Osteoblast (primary cell): ENCODE measurements at regions not wholly inside any gene's neighbourhood (a gene's known extent, or its start where the extent isn't known, plus 50 kb on each side); places are given as distances from the start of the nearest gene placed in this dataset.
"Not testable (repeated sequence)": the region's sequence is repeated elsewhere in the genome, so short reads cannot be mapped to it uniquely, and the experiment has no call there.

Experiments used
- DNase-seq: peaks from one replicate; pipeline ENCODE4 v3.0.0; 2011; ENCODE audit warnings: low spot score, mixed read lengths; ENCODE audit not compliant: insufficient read length; ENCODE audit errors: missing footprints
- H2AFZ ChIP-seq: 2 replicates; pipeline ENCODE4 v1.6.0; 2011; ENCODE audit warnings: mild to moderate bottlenecking, low read length
- H3K27ac ChIP-seq: 2 replicates; pipeline ENCODE4 v1.5.1; 2011; ENCODE audit warnings: mild to moderate bottlenecking, low read depth, low read length, moderate library complexity
- H3K27me3 ChIP-seq: 2 replicates; pipeline ENCODE4 v1.6.0; 2012; ENCODE audit warnings: mild to moderate bottlenecking, control low read depth, inconsistent platforms, low read length, moderate library complexity; ENCODE audit not compliant: insufficient read depth
- H3K36me3 ChIP-seq: 2 replicates; pipeline ENCODE4 v1.5.1; 2011; ENCODE audit warnings: mild to moderate bottlenecking, low read length, control low read depth, moderate library complexity; ENCODE audit not compliant: insufficient read depth
- H3K4me1 ChIP-seq: 2 replicates; pipeline ENCODE4 v1.5.1; 2011; ENCODE audit warnings: mild to moderate bottlenecking, low read length, control low read depth, moderate library complexity; ENCODE audit not compliant: insufficient read depth
- H3K4me2 ChIP-seq: 2 replicates; pipeline ENCODE4 v1.6.0; 2011; ENCODE audit warnings: mild to moderate bottlenecking, low read length; ENCODE audit not compliant: insufficient read depth
- H3K4me3 ChIP-seq: fragments of 200-600 bp; sonication (generic); 3 replicates; pipeline ENCODE4 v1.5.1; 2012; ENCODE audit warnings: mild to moderate bottlenecking, low read length, inconsistent platforms; ENCODE audit not compliant: insufficient read depth
- H3K79me2 ChIP-seq: 2 replicates; pipeline ENCODE4 v1.6.0; 2012; ENCODE audit warnings: mild to moderate bottlenecking, low read length, control low read depth, inconsistent platforms; ENCODE audit not compliant: insufficient read depth
- H3K9me3 ChIP-seq: 2 replicates; pipeline ENCODE4 v1.5.1; 2011; ENCODE audit warnings: low read depth, low read length, control low read depth
- H4K20me1 ChIP-seq: 2 replicates; pipeline ENCODE4 v1.6.0; 2012; ENCODE audit warnings: mild to moderate bottlenecking, low read length, control low read depth; ENCODE audit not compliant: insufficient read depth
- CTCF ChIP-seq: IDR thresholded peaks from 2 replicates; pipeline ENCODE4 v1.5.1; 2011; ENCODE audit warnings: mild to moderate bottlenecking, low read depth, low read length, moderate library complexity; ENCODE audit errors: extremely low read depth

GRCh38 chr21:9006111-9006510 lies 1515.3 kb upstream of the TPTE start:
- DNase-seq, H3K4me2 ChIP-seq, H4K20me1 ChIP-seq, H2AFZ ChIP-seq, H3K27ac ChIP-seq, H3K79me2 ChIP-seq, H3K27me3 ChIP-seq, H3K9me3 ChIP-seq, H3K4me3 ChIP-seq, H3K4me1 ChIP-seq, H3K36me3 ChIP-seq: not testable (repeated sequence)

GRCh38 chr21:9006553-9007323 lies 1514.6 kb upstream of the TPTE start:
- H3K4me2 ChIP-seq, DNase-seq, H3K4me3 ChIP-seq, H3K27ac ChIP-seq, H3K4me1 ChIP-seq, H4K20me1 ChIP-seq, H3K27me3 ChIP-seq, H3K79me2 ChIP-seq, H3K36me3 ChIP-seq, H2AFZ ChIP-seq: not testable (repeated sequence)
- peaks cover 11% of the 10 kb centered on the region for H3K9me3 ChIP-seq

GRCh38 chr21:9008636-9009035 lies 1512.7 kb upstream of the TPTE start:
- H3K36me3 ChIP-seq = no peaks in the 10 kb centered on the region
- H3K9me3 ChIP-seq = peaks cover 11% of the 10 kb centered on the region
- no peak overlapping the region for H3K27ac ChIP-seq
- H3K79me2 ChIP-seq = no peaks in the 10 kb centered on the region
- H3K4me2 ChIP-seq = no peak overlapping the region
- H3K4me3 ChIP-seq = no peak overlapping the region
- H3K4me1 ChIP-seq = no peaks in the 10 kb centered on the region
- no peaks in the 10 kb centered on the region for H4K20me1 ChIP-seq
- DNase-seq = peak; percentile 46
- TF ChIP-seq CTCF = no peak
- no peak overlapping the region for H2AFZ ChIP-seq
- H3K27me3 ChIP-seq = no peaks in the 10 kb centered on the region

- not testable (repeated sequence) for H3K4me1 ChIP-seq, H3K27me3 ChIP-seq, DNase-seq, H3K79me2 ChIP-seq, H3K27ac ChIP-seq, H3K4me2 ChIP-seq, H4K20me1 ChIP-seq, H2AFZ ChIP-seq, H3K36me3 ChIP-seq, H3K4me3 ChIP-seq
- peaks cover 11% of the 10 kb centered on the region for H3K9me3 ChIP-seq
These were observed 1511.9 kb upstream of the TPTE start for GRCh38 chr21:9009267-9010016.

- H4K20me1 ChIP-seq, H3K79me2 ChIP-seq, H2AFZ ChIP-seq, H3K4me2 ChIP-seq, H3K4me1 ChIP-seq, H3K36me3 ChIP-seq, H3K4me3 ChIP-seq, H3K27me3 ChIP-seq, H3K27ac ChIP-seq: not testable (repeated sequence)
- DNase-seq = peak; percentile 62
- peaks cover 11% of the 10 kb centered on the region for H3K9me3 ChIP-seq
These were observed 1511.1 kb upstream of the TPTE start for GRCh38 chr21:9010121-9010795.

GRCh38 chr21:9010936-9011890 lies 1510.2 kb upstream of the TPTE start:
- H3K79me2 ChIP-seq, H3K27ac ChIP-seq, H3K4me1 ChIP-seq, H3K36me3 ChIP-seq, H3K4me3 ChIP-seq, H3K4me2 ChIP-seq, H4K20me1 ChIP-seq, H2AFZ ChIP-seq, H3K27me3 ChIP-seq: not testable (repeated sequence)
- H3K9me3 ChIP-seq = peaks cover 15% of the 10 kb centered on the region
- DNase-seq = peak; percentile 38

- H3K27ac ChIP-seq, H3K79me2 ChIP-seq, DNase-seq, H3K4me3 ChIP-seq, H4K20me1 ChIP-seq, H2AFZ ChIP-seq, H3K27me3 ChIP-seq, H3K4me2 ChIP-seq, H3K36me3 ChIP-seq, H3K4me1 ChIP-seq: not testable (repeated sequence)
- H3K9me3 ChIP-seq = peaks cover 15% of the 10 kb centered on the region
These were observed 1509.5 kb upstream of the TPTE start for GRCh38 chr21:9011916-9012315.
